GM18499 (cell line): ENCODE measurements at regions not wholly inside any gene's neighbourhood (a gene's known extent, or its start where the extent isn't known, plus 50 kb on each side); places are given as distances from the start of the nearest gene placed in this dataset.

Experiments
- ATAC-seq: cut with Tn5 transposase; IDR thresholded peaks from one replicate; pipeline ENCODE4 v1.9.1; 2021; ENCODE audit warnings: moderate number of reproducible peaks; ENCODE audit not compliant: insufficient read depth, unreplicated experiment

DNA sequence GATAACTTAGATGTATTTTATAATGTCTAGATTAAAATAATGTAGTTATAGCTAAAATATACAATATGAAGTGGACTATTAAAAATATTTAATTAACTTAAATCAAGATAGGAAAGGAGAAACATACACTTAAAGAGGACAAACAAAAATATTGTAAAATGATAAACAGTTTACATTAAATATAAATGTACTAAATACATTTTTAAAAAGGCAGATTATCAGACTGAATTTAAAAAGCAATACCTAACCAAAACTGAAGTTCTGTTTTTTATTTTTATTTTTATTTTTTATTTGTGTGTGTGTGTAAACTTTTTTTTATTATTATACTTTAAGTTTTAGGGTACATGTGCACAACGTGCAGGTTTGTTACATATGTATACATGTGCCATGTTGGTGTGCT lies 811.6 kb upstream of the INTU start:
- ATAC-seq: no peak

DNA sequence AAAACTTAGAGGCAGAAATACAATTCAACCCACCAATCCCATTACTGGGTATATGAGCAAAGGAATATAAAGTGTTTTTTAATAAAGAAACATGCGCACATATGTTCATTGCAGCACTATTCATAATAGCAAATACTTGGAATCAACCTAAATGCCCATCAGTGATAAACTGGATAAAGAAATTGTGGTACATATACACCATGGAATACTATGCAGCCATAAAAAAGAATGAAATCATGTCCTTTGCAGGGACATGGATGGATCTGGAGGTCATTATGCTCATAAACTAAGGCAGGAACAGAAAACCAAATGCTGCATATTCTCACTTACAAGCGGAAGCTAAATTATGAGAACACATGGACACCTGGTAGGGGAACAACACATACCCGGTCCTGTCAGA lies 807.7 kb upstream of the INTU start:
- ATAC-seq: no peak

GRCh38 chr4:126827669-126828068 lies 805.1 kb upstream of the INTU start:
- ATAC-seq: no peak

- ATAC-seq: no peak
Measured at GRCh38 chr4:126834854-126835253, 797.9 kb upstream of the INTU start.

- ATAC-seq: no peak
Measured at GRCh38 chr4:126838941-126839679, 793.6 kb upstream of the INTU start.

- no peak for ATAC-seq
Measured at GRCh38 chr4:126843492-126844067, 789.2 kb upstream of the INTU start.

- ATAC-seq: no peak
Measured at GRCh38 chr4:126850286-126850685, 782.5 kb upstream of the INTU start.

GRCh38 chr4:126851391-126851790 lies 781.4 kb upstream of the INTU start:
- ATAC-seq: no peak

DNA sequence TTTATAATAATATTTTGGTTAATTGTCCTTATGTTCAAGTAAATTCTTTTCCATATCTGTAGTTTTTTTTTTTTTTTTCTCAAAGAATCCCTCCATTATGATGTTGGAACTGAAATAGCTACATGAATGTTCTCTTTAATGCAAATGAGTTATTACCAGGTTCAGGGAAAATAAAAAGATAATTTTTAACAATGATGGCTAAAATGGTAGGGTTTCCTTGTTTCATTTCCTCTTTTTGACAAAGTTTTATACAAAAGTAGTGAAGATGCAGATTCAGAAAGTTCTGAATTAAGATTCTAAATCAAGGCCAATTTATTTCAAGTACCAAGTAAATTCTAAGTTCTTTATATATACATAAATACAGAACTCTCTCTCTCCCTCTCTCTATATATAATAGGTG lies 779.0 kb upstream of the INTU start:
- ATAC-seq: no peak

DNA sequence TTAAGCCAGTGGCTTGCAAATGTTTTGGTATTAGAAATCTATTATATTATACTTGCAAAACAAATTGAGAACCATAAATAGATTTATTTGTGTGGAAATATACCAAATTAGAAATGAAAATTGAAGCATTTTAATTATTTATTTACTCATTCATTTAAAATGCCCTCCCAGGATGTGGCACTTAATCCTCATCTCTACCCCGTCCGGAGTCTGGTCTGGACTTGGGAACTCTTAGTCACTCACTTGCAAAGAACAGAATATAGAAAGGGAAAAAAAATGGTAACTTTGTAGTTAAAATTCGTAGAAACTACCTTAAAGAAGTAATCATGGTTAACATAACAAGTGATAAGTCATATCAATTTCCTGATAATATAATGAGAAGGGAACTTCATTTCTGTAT lies 775.9 kb upstream of the INTU start:
- no peak for ATAC-seq

DNA sequence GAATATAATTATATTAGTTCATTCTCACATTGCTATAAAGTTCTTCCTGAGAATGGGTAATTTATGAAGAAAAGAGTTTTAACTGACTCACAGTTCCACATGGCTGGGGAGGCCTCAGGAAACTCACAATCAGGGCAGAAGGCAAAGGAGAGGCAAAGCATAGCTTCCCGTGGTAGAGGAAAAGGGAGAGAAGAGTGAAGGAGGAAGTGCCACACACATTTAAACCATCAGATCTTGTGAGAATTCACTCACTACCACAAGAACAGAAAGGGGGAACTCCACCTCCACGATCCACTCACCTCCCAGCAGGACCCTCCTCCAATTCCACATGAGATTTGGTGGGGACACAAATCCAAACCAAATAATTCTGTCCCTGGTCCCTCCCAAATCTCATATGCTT lies 773.4 kb upstream of the INTU start:
- ATAC-seq: no peak

DNA sequence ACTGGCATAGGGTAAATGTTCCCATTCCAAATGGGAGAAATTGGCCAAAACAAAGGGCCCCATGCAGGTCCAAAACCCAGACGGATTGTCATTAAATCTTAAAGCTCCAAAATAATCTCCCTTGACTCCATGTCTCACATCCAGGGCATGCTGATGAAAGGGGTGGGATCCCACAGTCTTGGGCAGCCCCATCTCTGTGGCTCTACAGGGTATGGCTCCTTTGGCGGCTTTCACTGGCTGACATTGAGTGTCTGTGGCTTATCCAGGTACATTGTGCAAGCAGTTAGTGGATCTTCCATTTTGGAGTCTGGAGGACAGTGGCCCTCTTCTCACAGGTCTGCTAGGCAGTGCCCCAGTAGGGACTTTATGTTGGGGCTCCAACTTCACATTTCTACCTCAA lies 772.9 kb upstream of the INTU start:
- no peak for ATAC-seq

- ATAC-seq: no peak
Measured at GRCh38 chr4:126860308-126860707, 772.4 kb upstream of the INTU start.

DNA sequence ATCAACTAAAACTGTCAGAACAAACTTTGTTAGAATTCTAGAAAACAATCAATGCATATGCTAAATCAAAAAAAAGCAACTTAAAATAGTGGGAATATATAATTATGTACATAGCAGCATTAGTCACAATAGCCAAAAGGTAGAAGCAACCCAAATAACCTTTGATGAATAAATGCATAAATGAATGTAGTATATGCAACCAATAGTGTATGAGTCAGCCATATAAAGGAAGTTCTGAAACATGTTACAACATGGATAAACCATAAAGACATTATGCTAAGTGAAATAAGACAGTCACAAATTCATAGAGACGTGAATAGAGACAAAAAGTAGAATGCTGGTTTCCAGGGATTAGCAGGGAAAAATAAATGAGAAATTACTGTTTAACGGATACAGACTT lies 762.8 kb upstream of the INTU start:
- ATAC-seq: no peak

DNA sequence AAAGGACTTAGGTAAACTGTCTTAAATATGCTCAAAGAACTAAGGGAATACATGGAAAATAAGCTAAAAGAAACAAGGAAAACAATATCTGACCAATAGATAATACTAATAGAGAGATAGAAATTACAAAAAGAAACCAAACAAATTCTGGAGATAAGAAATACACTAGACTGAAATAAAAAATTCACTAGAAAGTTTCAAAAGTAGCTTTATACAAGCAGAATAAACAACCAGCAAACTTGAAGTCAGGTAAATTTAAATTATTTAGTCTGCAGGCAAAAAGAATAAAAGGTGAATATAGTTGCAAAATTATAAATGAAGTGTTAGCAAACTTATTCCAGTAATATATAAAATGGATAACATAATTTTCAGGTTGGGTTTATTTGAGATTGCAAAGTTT lies 760.9 kb upstream of the INTU start:
- ATAC-seq: no peak

GRCh38 chr4:126874533-126874932 lies 758.2 kb upstream of the INTU start:
- ATAC-seq: no peak

- no peak for ATAC-seq
Measured at GRCh38 chr4:126888968-126889367, 743.8 kb upstream of the INTU start.

- no peak for ATAC-seq
Measured at GRCh38 chr4:126890383-126890782, 742.4 kb upstream of the INTU start.

GRCh38 chr4:126890994-126891393 lies 741.8 kb upstream of the INTU start:
- no peak for ATAC-seq

- no peak for ATAC-seq
Measured at GRCh38 chr4:126894963-126895362, 737.8 kb upstream of the INTU start.

DNA sequence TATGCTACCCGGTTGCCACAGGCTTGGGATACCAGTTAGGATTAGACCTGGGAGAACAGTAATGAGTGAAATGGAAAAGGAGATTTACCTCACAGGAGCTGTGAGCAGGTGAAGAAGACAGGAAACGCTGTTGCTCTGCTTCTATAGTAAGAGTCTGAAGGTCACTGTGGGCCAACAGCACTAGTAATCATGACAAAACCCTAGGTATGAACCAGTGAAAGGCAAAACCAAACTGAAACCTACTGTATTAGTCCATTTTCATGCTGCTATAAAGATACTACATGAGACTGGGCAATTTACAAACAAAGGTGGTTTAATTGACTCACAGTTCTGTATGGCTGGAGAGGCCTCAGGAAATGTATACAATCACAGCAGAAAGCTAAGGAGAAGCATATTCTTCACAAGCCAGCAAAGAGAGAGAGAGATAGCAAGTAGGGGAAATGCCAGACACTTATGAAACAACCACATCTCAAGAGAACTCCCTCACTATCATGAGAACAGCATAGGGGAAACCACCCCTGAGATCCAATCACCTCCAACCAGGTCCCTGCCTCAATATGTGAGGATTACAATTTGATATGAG lies 736.7 kb upstream of the INTU start:
- ATAC-seq: no peak

DNA sequence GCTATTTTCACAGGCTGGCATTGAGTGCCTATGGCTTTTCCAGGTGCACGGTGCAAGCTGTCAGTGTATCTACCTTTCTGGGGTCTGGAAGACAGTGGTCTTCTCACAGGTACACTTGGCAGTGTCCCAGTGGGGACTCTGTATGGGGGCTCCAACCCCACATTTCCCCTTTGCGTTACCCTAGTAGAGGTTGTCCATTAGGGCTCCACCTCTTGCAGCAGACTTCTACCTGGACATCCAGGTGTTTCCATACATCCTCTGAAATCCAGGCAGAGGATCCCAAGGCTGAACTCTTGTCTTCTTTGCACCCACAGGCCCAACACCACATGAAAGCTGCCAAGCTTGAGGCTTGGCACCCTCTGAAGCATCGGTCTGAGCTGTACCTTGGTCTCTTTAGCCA lies 735.7 kb upstream of the INTU start:
- no peak for ATAC-seq
